Neuronal stem cell (in vitro differentiated cells): ENCODE measurements at regions not wholly inside any gene's neighbourhood (a gene's known extent, or its start where the extent isn't known, plus 50 kb on each side); places are given as distances from the start of the nearest gene placed in this dataset.
"Not testable (repeated sequence)": the region's sequence is repeated elsewhere in the genome, so short reads cannot be mapped to it uniquely, and the experiment has no call there.

Experiments
- DNase-seq: peaks from one replicate; pipeline ENCODE4 v3.0.0-alpha.2; 2013; ENCODE audit warnings: low spot score
- H2AFZ ChIP-seq: one replicate; pipeline ENCODE4 v1.6.1; 2013; ENCODE audit warnings: mild to moderate bottlenecking, low read length, inconsistent platforms
- H2AK5ac ChIP-seq: 2 replicates; pipeline ENCODE4 v1.6.1; 2013; ENCODE audit warnings: low read depth, mild to moderate bottlenecking, inconsistent platforms, low read length, moderate library complexity, mixed read lengths
- H2BK120ac ChIP-seq: 2 replicates; pipeline ENCODE4 v1.6.1; 2013; ENCODE audit warnings: low read depth, mild to moderate bottlenecking, inconsistent platforms, low read length, moderate library complexity, mixed read lengths
- H2BK12ac ChIP-seq: one replicate; pipeline ENCODE4 v1.6.1; 2013; ENCODE audit warnings: low read length, inconsistent platforms
- H2BK15ac ChIP-seq: 2 replicates; pipeline ENCODE4 v1.6.1; 2013; ENCODE audit warnings: mild to moderate bottlenecking, low read length, inconsistent platforms, mixed read lengths
- H2BK5ac ChIP-seq: one replicate; pipeline ENCODE4 v1.6.1; 2013; ENCODE audit warnings: inconsistent platforms, mild to moderate bottlenecking, low read length, moderate library complexity
- H3K14ac ChIP-seq: one replicate; pipeline ENCODE4 v1.6.1; 2013; ENCODE audit warnings: low read length, inconsistent platforms
- H3K18ac ChIP-seq: 2 replicates; pipeline ENCODE4 v1.6.1; 2013; ENCODE audit warnings: low read length, inconsistent platforms
- H3K23ac ChIP-seq: 2 replicates; pipeline ENCODE4 v1.6.1; 2013; ENCODE audit warnings: low read depth, mild to moderate bottlenecking, mixed read lengths, low read length, inconsistent platforms; ENCODE audit not compliant: poor library complexity
- H3K27ac ChIP-seq: replicated peaks from 3 replicates; pipeline ENCODE4 v1.5.1; 2013; ENCODE audit warnings: low read length, inconsistent platforms
- H3K27me3 ChIP-seq, 3 experiments: 2 replicates each; pipeline ENCODE4 v1.6.1; 2013; ENCODE audit warnings: low read length in 3 of 3, mild to moderate bottlenecking in 2 of 3, inconsistent platforms in 1 of 3, low read depth in 1 of 3, mixed read lengths in 1 of 3, moderate library complexity in 1 of 3; ENCODE audit not compliant: control insufficient read depth in 3 of 3, insufficient read depth in 3 of 3
- H3K36me3 ChIP-seq, 2 donors: replicated peaks in 1 of 2; 2 replicates each; pipeline ENCODE4 v1.6.1; 2013; ENCODE audit warnings: low read length in 2 of 2; ENCODE audit not compliant: control insufficient read depth in 2 of 2, insufficient read depth in 2 of 2
- H3K4ac ChIP-seq: 2 replicates; pipeline ENCODE4 v1.6.1; 2013; ENCODE audit warnings: inconsistent platforms, mild to moderate bottlenecking, low read length, moderate library complexity
- H3K4me1 ChIP-seq, 2 donors: 1 replicate in 1 of 2; 2 replicates in 1 of 2; pipeline ENCODE4 v1.6.1; 2013; ENCODE audit warnings: low read length in 2 of 2, low read depth in 1 of 2; ENCODE audit not compliant: control insufficient read depth in 2 of 2, insufficient read depth in 1 of 2
- H3K4me2 ChIP-seq: one replicate; pipeline ENCODE4 v1.6.1; 2013; ENCODE audit warnings: mild to moderate bottlenecking, low read length, inconsistent platforms; ENCODE audit not compliant: insufficient read depth, poor library complexity, severe bottlenecking
- H3K4me3 ChIP-seq, 2 donors: 2 replicates each; pipeline ENCODE4 v1.5.1; 2013; ENCODE audit warnings: low read length in 2 of 2, mild to moderate bottlenecking in 2 of 2, inconsistent platforms in 1 of 2, moderate library complexity in 1 of 2
- H3K79me1 ChIP-seq: one replicate; pipeline ENCODE4 v1.6.1; 2013; ENCODE audit warnings: low read depth, mild to moderate bottlenecking, inconsistent platforms, low read length, moderate library complexity
- H3K9ac ChIP-seq: one replicate; pipeline ENCODE4 v1.6.1; 2013; ENCODE audit warnings: mild to moderate bottlenecking, low read depth, low read length, inconsistent platforms; ENCODE audit not compliant: poor library complexity
- H3K9me3 ChIP-seq, 2 donors: replicated peaks in 1 of 2; 2 replicates each; pipeline versions ENCODE3 to v1.6.1; 2013; ENCODE audit warnings: low read length in 2 of 2, mild to moderate bottlenecking in 2 of 2, inconsistent platforms in 1 of 2, low read depth in 1 of 2, mixed read lengths in 1 of 2, moderate library complexity in 1 of 2; ENCODE audit not compliant: control insufficient read depth in 2 of 2, insufficient read depth in 1 of 2
- H4K8ac ChIP-seq: one replicate; pipeline ENCODE4 v1.6.1; 2013; ENCODE audit warnings: low read depth, mild to moderate bottlenecking, inconsistent platforms, low read length, moderate library complexity
- H4K91ac ChIP-seq: one replicate; pipeline ENCODE4 v1.6.1; 2013; ENCODE audit warnings: low read length, low read depth, mild to moderate bottlenecking, inconsistent platforms; ENCODE audit not compliant: poor library complexity
- WGBS, 2 donors: extraction: QIAGEN DNeasy Blood & Tissue Kit; methylation state at CpG; one replicate each; pipeline ENCODE4 v1.1.7; 2013; ENCODE audit warnings: missing lambda C conversion rate in 2 of 2, mixed read lengths in 1 of 2; ENCODE audit not compliant: insufficient read length in 2 of 2, insufficient replicate concordance in 1 of 2; ENCODE audit errors: extremely low coverage in 2 of 2; 5-methylcytosine and 5-hydroxymethylcytosine counted together

- Histone ChIP-seq H3K4me2 (no peak overlapping the region), H3K23ac (no peak overlapping the region), H3K4me1 (peaks cover 3 to 6% of the 10 kb centered on the region in 2 donors), H2BK15ac (no peak overlapping the region), H3K27me3 (no peaks in the 10 kb centered on the region), H3K14ac (no peak overlapping the region), H2AK5ac (no peak overlapping the region), H3K27ac (no peak overlapping the region), H3K36me3 (no peaks in the 10 kb centered on the region), H4K91ac (no peak overlapping the region), H3K4me3 (no peak overlapping the region), H2BK12ac (no peak overlapping the region), H3K18ac (no peak overlapping the region), H4K8ac (no peak overlapping the region), H2BK120ac (no peak overlapping the region), H3K79me1 (no peaks in the 10 kb centered on the region), H2BK5ac (no peak overlapping the region), H3K9me3 (no peaks in the 10 kb centered on the region), H3K4ac (no peak overlapping the region), H2AFZ (no peak overlapping the region), H3K9ac (no peak overlapping the region)
- no peak for DNase-seq
- WGBS, 2 donors, result no CpG with 5 or more reads among the region's 1 CpG
These were observed 1071.5 kb downstream of the PCDH7 start for GRCh38 chr4:31791666-31792065.

GRCh38 chr4:31793907-31794306 is 1073.7 kb downstream of the PCDH7 start:
- no peak overlapping the region for H2BK12ac ChIP-seq
- no peak overlapping the region for H3K9ac ChIP-seq
- H3K23ac ChIP-seq, result no peak overlapping the region

GRCh38 chr4:31797052-31797451 is 1076.9 kb downstream of the PCDH7 start:
- not testable (repeated sequence) for H2BK15ac ChIP-seq, H3K27ac ChIP-seq, H3K23ac ChIP-seq, H4K91ac ChIP-seq, H2AK5ac ChIP-seq, DNase-seq, H2BK12ac ChIP-seq, H3K14ac ChIP-seq, H2BK120ac ChIP-seq, H3K9me3 ChIP-seq, H3K4me2 ChIP-seq, H3K27me3 ChIP-seq, H3K4me3 ChIP-seq, H4K8ac ChIP-seq, H3K18ac ChIP-seq, H2BK5ac ChIP-seq, H3K79me1 ChIP-seq, H2AFZ ChIP-seq, H3K4me1 ChIP-seq, H3K9ac ChIP-seq, H3K36me3 ChIP-seq, H3K4ac ChIP-seq
- no CpG with 5 or more reads among the region's 1 CpG for WGBS, 2 donors

More at GRCh38 chr4:31793907-31794306, 1073.7 kb downstream of the PCDH7 start:
- no peaks in the 10 kb centered on the region for H3K9me3 ChIP-seq
- no peak for DNase-seq
- H2BK15ac ChIP-seq, result no peak overlapping the region
- H3K4me1 ChIP-seq, result peaks cover 2 to 3% of the 10 kb centered on the region in 2 donors
- no peak overlapping the region for H3K4me3 ChIP-seq
- H3K14ac ChIP-seq, result no peak overlapping the region
- no peak overlapping the region for H2BK120ac ChIP-seq
- no peaks in the 10 kb centered on the region for H3K36me3 ChIP-seq
- no peak overlapping the region for H3K4ac ChIP-seq
- H3K27ac ChIP-seq, result no peak overlapping the region
- no peak overlapping the region for H2AFZ ChIP-seq
- H2AK5ac ChIP-seq, result no peak overlapping the region
- no peaks in the 10 kb centered on the region for H3K27me3 ChIP-seq
- no peak overlapping the region for H4K8ac ChIP-seq
- H3K18ac ChIP-seq, result no peak overlapping the region
- no peak overlapping the region for H4K91ac ChIP-seq
- H2BK5ac ChIP-seq, result no peak overlapping the region
- no peaks in the 10 kb centered on the region for H3K79me1 ChIP-seq
- no peak overlapping the region for H3K4me2 ChIP-seq
- no CpG with 5 or more reads among the region's 4 CpGs for WGBS, 2 donors

GRCh38 chr4:31803526-31804195 is 1083.5 kb downstream of the PCDH7 start:
- WGBS, 2 donors, result no CpG with 5 or more reads among the region's 3 CpGs
- H3K36me3 ChIP-seq, result no peaks in the 10 kb centered on the region

More at GRCh38 chr4:31803526-31804195, 1083.5 kb downstream of the PCDH7 start:
- no peak overlapping the region for H3K18ac ChIP-seq
- H4K8ac ChIP-seq, result no peak overlapping the region
- no peaks in the 10 kb centered on the region for H3K27me3 ChIP-seq
- no peak overlapping the region for H2BK120ac ChIP-seq
- no peak overlapping the region for H3K4ac ChIP-seq
- no peak overlapping the region for H3K4me3 ChIP-seq
- H3K4me1 ChIP-seq, result no peaks in the 10 kb centered on the region
- H3K14ac ChIP-seq, result no peak overlapping the region
- no peak overlapping the region for H2AK5ac ChIP-seq
- H3K79me1 ChIP-seq, result no peaks in the 10 kb centered on the region
- H2BK12ac ChIP-seq, result no peak overlapping the region
- no peaks in the 10 kb centered on the region for H3K9me3 ChIP-seq
- no peak overlapping the region for H3K27ac ChIP-seq
- no peak overlapping the region for H2BK5ac ChIP-seq
- no peak overlapping the region for H3K9ac ChIP-seq
- no peak overlapping the region for H4K91ac ChIP-seq
- peak overlapping the region; percentile 40 for H2AFZ ChIP-seq
- no peak overlapping the region for H3K23ac ChIP-seq
- no peak for DNase-seq
- H3K4me2 ChIP-seq, result no peak overlapping the region
- H2BK15ac ChIP-seq, result no peak overlapping the region
